ENCODE measurements at regions not wholly inside any gene's neighbourhood (a gene's known extent, or its start where the extent isn't known, plus 50 kb on each side); places are given as distances from the start of the nearest gene placed in this dataset.
"Not testable (repeated sequence)": the region's sequence is repeated elsewhere in the genome, so short reads cannot be mapped to it uniquely, and the experiment has no call there.

GRCh38 chr12:84159260-84159659 lies 753.3 kb downstream of the SLC6A15 start:
- no peaks in the 10 kb centered on the region for H3K4me1 Mint-ChIP-seq (ENCODE audit: low read depth, unreplicated experiment)
- no peak for DNase-seq
- H3K27me3 Mint-ChIP-seq (ENCODE audit: unreplicated experiment): no peaks in the 10 kb centered on the region

GRCh38 chr12:84157170-84157569 lies 755.4 kb downstream of the SLC6A15 start:
- TF ChIP-seq CTCF (IDR thresholded peaks at IDR 0.05; ENCODE audit: unreplicated experiment): no peak
- H3K9me3 Mint-ChIP-seq (ENCODE audit: low read depth, unreplicated experiment): no peaks in the 10 kb centered on the region
- intact Hi-C loops (cut with micrococcal nuclease; ENCODE audit: unreplicated experiment): no loop called here
- H3K27me3 Mint-ChIP-seq (ENCODE audit: unreplicated experiment): no peaks in the 10 kb centered on the region
- no peaks in the 10 kb centered on the region for H3K36me3 Mint-ChIP-seq (ENCODE audit: insufficient read depth, unreplicated experiment)
- no peak for DNase-seq
- CTCF ChIA-PET: no interaction called here
- no peak overlapping the region for H3K27ac Mint-ChIP-seq (ENCODE audit: unreplicated experiment)
- no peak overlapping the region for H3K4me3 Mint-ChIP-seq (ENCODE audit: low read depth, unreplicated experiment)
- BruUV-seq (replicated peaks): no TSS peak
- no peaks in the 10 kb centered on the region for H3K4me1 Mint-ChIP-seq (ENCODE audit: low read depth, unreplicated experiment)

More at GRCh38 chr12:84159260-84159659, 753.3 kb downstream of the SLC6A15 start:
- TF ChIP-seq CTCF (IDR thresholded peaks at IDR 0.05; ENCODE audit: unreplicated experiment): no peak
- no TSS peak for BruUV-seq (replicated peaks)
- Mint-ChIP-seq H3K9me3 (ENCODE audit: low read depth, unreplicated experiment) (no peaks in the 10 kb centered on the region), H3K36me3 (ENCODE audit: insufficient read depth, unreplicated experiment) (no peaks in the 10 kb centered on the region), H3K4me3 (ENCODE audit: low read depth, unreplicated experiment) (no peak overlapping the region), H3K27ac (ENCODE audit: unreplicated experiment) (no peak overlapping the region)
- CTCF ChIA-PET: no interaction called here
- intact Hi-C loops (cut with micrococcal nuclease; ENCODE audit: unreplicated experiment): no loop called here

- CTCF ChIA-PET; H3K27ac Mint-ChIP-seq (ENCODE audit: unreplicated experiment); H3K27me3 Mint-ChIP-seq (ENCODE audit: unreplicated experiment); intact Hi-C loops (cut with micrococcal nuclease; ENCODE audit: unreplicated experiment); H3K4me3 Mint-ChIP-seq (ENCODE audit: low read depth, unreplicated experiment); DNase-seq; H3K36me3 Mint-ChIP-seq (ENCODE audit: insufficient read depth, unreplicated experiment); BruUV-seq (replicated peaks); H3K4me1 Mint-ChIP-seq (ENCODE audit: low read depth, unreplicated experiment); H3K9me3 Mint-ChIP-seq (ENCODE audit: low read depth, unreplicated experiment): not testable (repeated sequence)
Measured at GRCh38 chr12:84154991-84155930, 757.3 kb downstream of the SLC6A15 start.

- H3K4me3 Mint-ChIP-seq (ENCODE audit: low read depth, unreplicated experiment); BruUV-seq (replicated peaks); H3K9me3 Mint-ChIP-seq (ENCODE audit: low read depth, unreplicated experiment); DNase-seq; H3K27me3 Mint-ChIP-seq (ENCODE audit: unreplicated experiment); CTCF ChIA-PET; intact Hi-C loops (cut with micrococcal nuclease; ENCODE audit: unreplicated experiment); H3K36me3 Mint-ChIP-seq (ENCODE audit: insufficient read depth, unreplicated experiment); H3K4me1 Mint-ChIP-seq (ENCODE audit: low read depth, unreplicated experiment); H3K27ac Mint-ChIP-seq (ENCODE audit: unreplicated experiment): not testable (repeated sequence)
Measured at GRCh38 chr12:84154439-84154990, 758.1 kb downstream of the SLC6A15 start.

- intact Hi-C loops (cut with micrococcal nuclease; ENCODE audit: unreplicated experiment): no loop called here
- CTCF ChIA-PET: interaction anchor here (0.7 kb wide), 1 partner anchor 31 kb away, joined by 6 read pairs; no protein-coding TSS in a partner anchor
- Mint-ChIP-seq H3K36me3 (ENCODE audit: insufficient read depth, unreplicated experiment) (no peaks in the 10 kb centered on the region), H3K9me3 (ENCODE audit: low read depth, unreplicated experiment) (peaks cover 13% of the 10 kb centered on the region), H3K27me3 (ENCODE audit: unreplicated experiment) (no peaks in the 10 kb centered on the region), H3K27ac (ENCODE audit: unreplicated experiment) (no peak overlapping the region), H3K4me1 (ENCODE audit: low read depth, unreplicated experiment) (no peaks in the 10 kb centered on the region), H3K4me3 (ENCODE audit: low read depth, unreplicated experiment) (no peak overlapping the region)
- no peak for TF ChIP-seq CTCF (IDR thresholded peaks at IDR 0.05; ENCODE audit: unreplicated experiment)
- BruUV-seq (replicated peaks): no TSS peak
- no peak for DNase-seq
Measured at GRCh38 chr12:84150201-84150600, 762.4 kb downstream of the SLC6A15 start.
